ENCODE measurements at regions not wholly inside any gene's neighbourhood (a gene's known extent, or its start where the extent isn't known, plus 50 kb on each side); places are given as distances from the start of the nearest gene placed in this dataset.
A peak's percentile ranks its signal among the peaks of the same experiment; 100 is the strongest.
"Not testable (repeated sequence)": the region's sequence is repeated elsewhere in the genome, so short reads cannot be mapped to it uniquely, and the experiment has no call there.

DNA sequence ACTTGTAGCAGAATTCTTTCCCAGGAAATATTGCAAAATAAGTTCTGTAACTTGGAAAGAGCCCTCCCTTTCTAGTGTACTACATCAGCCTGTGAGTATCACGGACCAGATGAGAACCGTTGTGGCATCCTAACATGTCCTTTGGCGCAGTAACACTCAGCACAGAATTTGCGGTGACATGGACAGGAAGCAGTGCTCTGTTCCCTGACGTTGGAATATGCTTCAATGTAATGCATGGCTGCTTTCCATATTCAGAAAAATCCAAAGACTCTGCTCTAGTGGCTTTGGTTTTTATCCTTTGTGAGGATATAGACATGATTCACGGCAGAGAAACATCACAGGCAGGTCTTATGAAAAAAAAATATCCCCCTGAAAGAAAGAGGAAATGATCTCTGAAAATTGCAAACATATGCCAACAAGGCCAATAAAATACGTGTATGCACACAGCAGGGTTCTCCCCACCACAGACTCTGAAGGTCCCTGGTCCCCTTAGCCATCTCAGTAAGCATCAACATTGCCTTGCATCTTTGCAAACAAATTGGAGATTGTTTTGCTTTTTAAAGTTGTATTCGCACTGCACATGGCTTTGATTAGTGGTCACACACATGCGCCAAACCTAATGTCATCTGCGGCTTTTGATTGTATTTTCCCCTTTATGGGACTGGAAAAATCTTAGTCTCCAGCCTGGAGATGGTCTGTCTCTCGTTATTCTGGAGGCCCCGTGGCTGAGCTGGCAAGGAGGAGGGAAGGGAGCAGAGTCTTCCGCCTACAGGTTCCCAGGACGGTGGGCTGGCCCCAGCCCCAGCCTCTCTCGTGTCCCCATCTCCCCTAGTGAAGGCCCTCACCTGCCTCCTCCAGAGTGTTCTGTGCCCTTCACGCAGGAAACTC lies 122.9 kb downstream of the COPS8 start:
- Histone ChIP-seq H3K4me1 (peaks cover 20% of the 10 kb centered on the region), H3K36me3 (no peaks in the 10 kb centered on the region), H3K27me3 (ENCODE audit: low read depth) (no peaks in the 10 kb centered on the region), H3K9me3 (no peaks in the 10 kb centered on the region), H3K4me3 (no peak overlapping the region), H3K27ac (peak overlapping the region; percentile 53)
- intact Hi-C loops (cut with DNase I) = no loop called here
- TF ChIP-seq, protein P1, sequence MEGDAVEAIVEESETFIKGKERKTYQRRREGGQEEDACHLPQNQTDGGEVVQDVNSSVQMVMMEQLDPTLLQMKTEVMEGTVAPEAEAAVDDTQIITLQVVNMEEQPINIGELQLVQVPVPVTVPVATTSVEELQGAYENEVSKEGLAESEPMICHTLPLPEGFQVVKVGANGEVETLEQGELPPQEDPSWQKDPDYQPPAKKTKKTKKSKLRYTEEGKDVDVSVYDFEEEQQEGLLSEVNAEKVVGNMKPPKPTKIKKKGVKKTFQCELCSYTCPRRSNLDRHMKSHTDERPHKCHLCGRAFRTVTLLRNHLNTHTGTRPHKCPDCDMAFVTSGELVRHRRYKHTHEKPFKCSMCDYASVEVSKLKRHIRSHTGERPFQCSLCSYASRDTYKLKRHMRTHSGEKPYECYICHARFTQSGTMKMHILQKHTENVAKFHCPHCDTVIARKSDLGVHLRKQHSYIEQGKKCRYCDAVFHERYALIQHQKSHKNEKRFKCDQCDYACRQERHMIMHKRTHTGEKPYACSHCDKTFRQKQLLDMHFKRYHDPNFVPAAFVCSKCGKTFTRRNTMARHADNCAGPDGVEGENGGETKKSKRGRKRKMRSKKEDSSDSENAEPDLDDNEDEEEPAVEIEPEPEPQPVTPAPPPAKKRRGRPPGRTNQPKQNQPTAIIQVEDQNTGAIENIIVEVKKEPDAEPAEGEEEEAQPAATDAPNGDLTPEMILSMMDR (IDR thresholded peaks at IDR 0.05) = no peak
- DNase-seq (no peak), ATAC-seq (peak in 1 of 2 donors; percentile 51)

DNA sequence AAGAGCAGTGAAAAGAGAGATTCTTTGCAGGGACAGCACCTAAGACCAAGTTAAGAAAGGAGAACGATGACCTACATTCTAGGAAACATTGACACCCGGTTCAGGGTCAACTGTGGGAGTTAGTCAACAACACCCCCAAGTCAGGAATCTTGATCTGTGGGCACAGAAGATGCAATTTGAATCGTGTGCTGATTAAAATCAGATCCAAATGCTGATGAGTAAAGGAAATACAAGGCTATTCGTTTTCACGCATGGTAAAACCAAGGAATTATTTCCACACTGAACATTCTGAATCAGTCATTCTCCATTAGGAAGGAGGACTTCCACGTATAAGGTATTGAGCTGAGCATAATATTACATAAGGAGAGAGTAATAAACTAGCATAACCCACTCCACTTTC lies 124.2 kb downstream of the COPS8 start:
- Histone ChIP-seq H3K4me3 (no peak overlapping the region), H3K27me3 (ENCODE audit: low read depth) (no peaks in the 10 kb centered on the region), H3K9me3 (no peaks in the 10 kb centered on the region), H3K27ac (no peak overlapping the region), H3K4me1 (peaks cover 15% of the 10 kb centered on the region), H3K36me3 (no peaks in the 10 kb centered on the region)
- TF ChIP-seq, protein P1 (IDR thresholded peaks at IDR 0.05) = no peak
- ATAC-seq (no peak), DNase-seq (no peak)
- intact Hi-C loops (cut with DNase I) = no loop called here

DNA sequence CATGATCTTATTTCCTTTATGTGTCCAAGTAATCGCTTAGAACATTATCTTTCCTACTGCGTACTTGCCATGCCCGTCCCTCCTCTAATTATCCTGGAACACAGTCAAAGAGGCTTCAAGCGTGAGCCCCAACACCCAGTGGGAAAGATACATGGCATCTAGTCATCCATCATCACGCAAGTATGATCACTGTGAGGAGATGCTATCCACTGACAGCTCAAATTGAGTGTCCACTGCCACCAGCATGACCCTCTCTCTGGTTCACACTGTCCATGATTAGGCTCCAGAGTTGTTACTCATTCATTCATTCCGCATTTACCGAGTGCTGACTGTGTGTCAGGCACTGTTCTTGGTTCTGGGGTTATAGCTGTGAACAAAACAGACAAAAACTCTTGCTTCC lies 124.6 kb downstream of the COPS8 start:
- intact Hi-C loops (cut with DNase I) = no loop called here
- H3K4me1 ChIP-seq = peaks cover 11% of the 10 kb centered on the region
- TF ChIP-seq, protein P1 (IDR thresholded peaks at IDR 0.05) = no peak
- H3K36me3 ChIP-seq = no peaks in the 10 kb centered on the region
- H3K27me3 ChIP-seq (ENCODE audit: low read depth) = no peaks in the 10 kb centered on the region
- DNase-seq (no peak), ATAC-seq (no peak)
- H3K27ac ChIP-seq = no peak overlapping the region
- H3K4me3 ChIP-seq = no peak overlapping the region
- no peaks in the 10 kb centered on the region for H3K9me3 ChIP-seq

DNA sequence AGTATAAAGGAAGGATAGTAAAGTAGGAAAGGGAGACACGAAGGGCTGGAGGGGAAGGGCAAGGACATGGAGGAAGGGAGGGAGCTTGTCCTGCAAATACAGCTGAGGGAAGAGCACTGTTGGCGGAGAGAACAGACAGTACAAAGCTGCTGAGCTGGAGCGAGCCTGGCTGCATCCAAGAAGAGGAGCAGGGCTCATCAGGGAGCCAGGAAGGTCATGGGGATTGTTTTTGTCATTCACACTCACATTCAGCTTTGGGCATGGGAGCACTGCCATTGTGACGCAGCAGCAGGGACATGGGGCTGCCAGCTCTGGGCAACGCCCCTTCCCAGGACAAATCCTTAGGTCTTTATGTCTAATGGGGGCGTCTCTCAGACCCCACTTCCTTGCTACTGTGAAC lies 125.1 kb downstream of the COPS8 start:
- intact Hi-C loops (cut with DNase I) = no loop called here
- TF ChIP-seq, protein P1 (IDR thresholded peaks at IDR 0.05) = no peak
- Histone ChIP-seq H3K4me1 (peaks cover 11% of the 10 kb centered on the region), H3K27ac (no peak overlapping the region), H3K36me3 (no peaks in the 10 kb centered on the region), H3K4me3 (no peak overlapping the region), H3K27me3 (ENCODE audit: low read depth) (no peaks in the 10 kb centered on the region), H3K9me3 (no peaks in the 10 kb centered on the region)
- DNase-seq (no peak), ATAC-seq (no peak)

DNA sequence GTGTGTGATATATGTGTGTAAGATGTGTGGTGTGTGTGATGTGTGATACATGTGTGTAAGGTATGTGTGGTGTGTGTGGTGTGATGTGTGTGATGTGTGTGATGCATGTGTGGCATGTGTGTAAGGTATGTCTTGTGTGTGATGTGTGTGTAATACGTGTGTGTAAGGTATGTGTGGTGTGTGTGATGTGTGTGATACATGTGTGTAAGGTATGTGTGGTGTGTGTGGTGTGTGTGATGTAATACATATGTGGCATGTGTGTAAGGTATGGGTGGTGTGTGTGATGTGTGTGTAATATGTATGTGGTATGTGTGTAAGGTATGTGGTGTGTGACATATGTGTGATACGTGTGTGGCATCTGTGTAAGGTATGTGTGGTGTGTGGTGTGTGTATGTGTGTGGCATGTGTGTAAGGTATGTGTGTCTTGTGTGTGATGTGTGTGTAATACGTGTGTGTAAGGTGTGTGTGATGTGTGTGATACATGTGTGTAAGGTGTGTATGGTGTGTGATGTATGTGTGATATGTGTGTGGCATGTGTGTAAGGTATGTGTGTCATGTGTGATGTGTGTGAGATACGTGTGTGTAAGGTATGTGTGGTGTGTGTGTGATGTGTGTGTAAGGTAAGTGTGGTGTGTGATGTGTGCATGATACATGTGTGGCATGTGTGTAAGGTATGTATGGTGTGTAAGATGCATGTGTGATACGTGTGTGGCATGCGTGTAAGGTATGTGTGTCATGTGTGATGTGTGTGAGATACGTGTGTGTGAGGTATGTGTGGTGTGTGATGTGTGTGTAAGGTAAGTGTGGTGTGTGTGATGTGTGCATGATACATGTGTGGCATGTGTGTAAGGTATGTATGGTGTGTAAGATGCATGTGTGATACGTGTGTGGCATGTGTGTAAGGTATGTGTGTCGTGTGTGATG lies 126.9 kb downstream of the COPS8 start:
- H3K4me3 ChIP-seq; DNase-seq; H3K4me1 ChIP-seq; intact Hi-C loops (cut with DNase I); H3K36me3 ChIP-seq; H3K27ac ChIP-seq; H3K27me3 ChIP-seq (ENCODE audit: low read depth); H3K9me3 ChIP-seq; ATAC-seq: not testable (repeated sequence)

Measured in lower lobe of right lung (tissue), 2 donors.